DMS53 treated with DMSO at 0.1 percent for 48 hours (cell line): ENCODE measurements at regions not wholly inside any gene's neighbourhood (a gene's known extent, or its start where the extent isn't known, plus 50 kb on each side); places are given as distances from the start of the nearest gene placed in this dataset.

Experiments used
- DNase-seq: peaks from one replicate; lab custom pipeline; 2025; ENCODE audit not compliant: unreplicated experiment; lab: John Stamatoyannopoulos, UW

GRCh38 chr18:1917569-1917968 lies 653.7 kb downstream of the METTL4 start:
- no peak for DNase-seq

- no peak for DNase-seq
Measured at GRCh38 chr18:1922066-1922465, 649.2 kb downstream of the METTL4 start.

GRCh38 chr18:1928711-1929110 lies 642.6 kb downstream of the METTL4 start:
- DNase-seq: no peak

GRCh38 chr18:1929720-1930119 lies 641.6 kb downstream of the METTL4 start:
- no peak for DNase-seq

- no peak for DNase-seq
Measured at GRCh38 chr18:1930291-1931270, 640.7 kb downstream of the METTL4 start.

GRCh38 chr18:1952486-1952885 lies 618.8 kb downstream of the METTL4 start:
- no peak for DNase-seq

- no peak for DNase-seq
Measured at GRCh38 chr18:1954583-1955312, 616.6 kb downstream of the METTL4 start.

- DNase-seq: no peak
Measured at GRCh38 chr18:1958798-1959197, 612.5 kb downstream of the METTL4 start.

- DNase-seq: no peak
Measured at GRCh38 chr18:1965016-1965415, 606.3 kb downstream of the METTL4 start.

GRCh38 chr18:1965541-1965940 lies 605.8 kb downstream of the METTL4 start:
- DNase-seq: no peak

- no peak for DNase-seq
Measured at GRCh38 chr18:1968801-1969498, 602.4 kb downstream of the METTL4 start.

GRCh38 chr18:1976484-1976883 lies 594.8 kb downstream of the METTL4 start:
- DNase-seq: no peak

GRCh38 chr18:1982056-1982455 lies 589.2 kb downstream of the METTL4 start:
- DNase-seq: no peak

GRCh38 chr18:1983746-1984515 lies 587.4 kb downstream of the METTL4 start:
- no peak for DNase-seq

GRCh38 chr18:1993866-1994265 lies 577.4 kb downstream of the METTL4 start:
- no peak for DNase-seq

- no peak for DNase-seq
Measured at GRCh38 chr18:1994471-1994870, 576.8 kb downstream of the METTL4 start.

GRCh38 chr18:1995041-1995612 lies 576.2 kb downstream of the METTL4 start:
- no peak for DNase-seq

- no peak for DNase-seq
Measured at GRCh38 chr18:1998121-1998520, 573.2 kb downstream of the METTL4 start.

- no peak for DNase-seq
Measured at GRCh38 chr18:1999387-1999786, 571.9 kb downstream of the METTL4 start.

- DNase-seq: no peak
Measured at GRCh38 chr18:2002151-2002550, 569.2 kb downstream of the METTL4 start.
